Spinal cord (tissue), 9 donors: ENCODE measurements at regions not wholly inside any gene's neighbourhood (a gene's known extent, or its start where the extent isn't known, plus 50 kb on each side); places are given as distances from the start of the nearest gene placed in this dataset.
A peak's percentile ranks its signal among the peaks of the same experiment; 100 is the strongest.
"Not testable (repeated sequence)": the region's sequence is repeated elsewhere in the genome, so short reads cannot be mapped to it uniquely, and the experiment has no call there.

Source experiments
- DNase-seq, 6 donors: peaks; one replicate each; pipeline versions ENCODE4 v3.0.0 to v3.0.0-alpha.2; 2013 to 2015; ENCODE audit warnings: low spot score in 6 of 6, low read depth in 4 of 6
- H3K27ac ChIP-seq: one replicate; pipeline ENCODE4 v1.5.1; 2013; ENCODE audit warnings: low read depth, low read length, control low read depth
- H3K27me3 ChIP-seq: one replicate; pipeline ENCODE4 v1.6.1; 2013; ENCODE audit warnings: low read length; ENCODE audit not compliant: control insufficient read depth, insufficient read depth
- H3K36me3 ChIP-seq: one replicate; pipeline ENCODE4 v1.6.1; 2013; ENCODE audit warnings: low read length; ENCODE audit not compliant: control insufficient read depth, insufficient read depth
- H3K4me1 ChIP-seq: one replicate; pipeline ENCODE4 v1.6.1; 2013; ENCODE audit warnings: low read length; ENCODE audit not compliant: control insufficient read depth, insufficient read depth
- H3K4me3 ChIP-seq: one replicate; pipeline ENCODE4 v1.5.1; 2013; ENCODE audit warnings: low read depth, low read length, control low read depth
- H3K9me3 ChIP-seq: one replicate; pipeline ENCODE4 v1.6.1; 2013; ENCODE audit warnings: low read length; ENCODE audit not compliant: control insufficient read depth, insufficient read depth
- WGBS: methylation state at CpG from one replicate; pipeline ENCODE4 v1.1.5; 2013; ENCODE audit warnings: missing lambda C conversion rate; ENCODE audit not compliant: insufficient coverage; 5-methylcytosine and 5-hydroxymethylcytosine counted together
- donor health status: healthy.

GRCh38 chr21:38997843-38998175, 185.4 kb downstream of the PSMG1 start:
- H3K4me3 ChIP-seq, H3K9me3 ChIP-seq, H3K36me3 ChIP-seq, DNase-seq, H3K27me3 ChIP-seq, H3K27ac ChIP-seq: not testable (repeated sequence)
- WGBS = no CpG with 5 or more reads among the region's 3 CpGs
- peaks cover 17% of the 10 kb centered on the region for H3K4me1 ChIP-seq

GRCh38 chr21:38997051-38997842, 186.0 kb downstream of the PSMG1 start:
- H3K4me1 ChIP-seq = peaks cover 19% of the 10 kb centered on the region
- WGBS = 96% methylated on average over 4 of the region's 10 CpGs
- H3K4me3 ChIP-seq = no peak overlapping the region
- no peaks in the 10 kb centered on the region for H3K9me3 ChIP-seq
- no peaks in the 10 kb centered on the region for H3K36me3 ChIP-seq
- DNase-seq = no peak
- H3K27me3 ChIP-seq = no peaks in the 10 kb centered on the region
- H3K27ac ChIP-seq = no peak overlapping the region

GRCh38 chr21:38996355-38996754, 186.9 kb downstream of the PSMG1 start:
- no peak overlapping the region for H3K27ac ChIP-seq
- H3K4me1 ChIP-seq = peaks cover 28% of the 10 kb centered on the region
- no peak overlapping the region for H3K4me3 ChIP-seq
- H3K27me3 ChIP-seq = no peaks in the 10 kb centered on the region
- H3K9me3 ChIP-seq = no peaks in the 10 kb centered on the region
- WGBS = no CpG with 5 or more reads among the region's 2 CpGs
- no peaks in the 10 kb centered on the region for H3K36me3 ChIP-seq
- no peak for DNase-seq

- no peak for DNase-seq
- Histone ChIP-seq H3K27me3 (no peaks in the 10 kb centered on the region), H3K4me3 (no peak overlapping the region), H3K36me3 (no peaks in the 10 kb centered on the region), H3K4me1 (peaks cover 31% of the 10 kb centered on the region), H3K27ac (no peak overlapping the region), H3K9me3 (no peaks in the 10 kb centered on the region)
- whole genome bisulfite sequencing = 88% methylated on average over 3 of the region's 5 CpGs
Observed at GRCh38 chr21:38995731-38996130, 187.5 kb downstream of the PSMG1 start.

- WGBS = 89% methylated on average over 7 of the region's 13 CpGs
- Histone ChIP-seq H3K27ac (no peak overlapping the region), H3K36me3 (no peaks in the 10 kb centered on the region), H3K27me3 (no peaks in the 10 kb centered on the region), H3K4me3 (no peak overlapping the region), H3K9me3 (no peaks in the 10 kb centered on the region), H3K4me1 (peaks cover 36% of the 10 kb centered on the region)
- no peak for DNase-seq
Observed at GRCh38 chr21:38995071-38995669, 188.1 kb downstream of the PSMG1 start.

- Histone ChIP-seq H3K27ac (no peak overlapping the region), H3K4me3 (no peak overlapping the region), H3K4me1 (peaks cover 48% of the 10 kb centered on the region), H3K27me3 (peaks cover 2% of the 10 kb centered on the region), H3K36me3 (no peaks in the 10 kb centered on the region), H3K9me3 (no peaks in the 10 kb centered on the region)
- no peak for DNase-seq
- WGBS = 92% methylated on average over 6 of the region's 12 CpGs
Observed at GRCh38 chr21:38994042-38994441, 188.3 kb downstream of the ETS2 start.

- DNase-seq = peak in 1 of 6 donors; percentile 66
- H3K27ac ChIP-seq = no peak overlapping the region
- H3K4me3 ChIP-seq = no peak overlapping the region
- H3K4me1 ChIP-seq = peaks cover 52% of the 10 kb centered on the region
- H3K9me3 ChIP-seq = no peaks in the 10 kb centered on the region
- 49% methylated on average over 4 of the region's 4 CpGs for WGBS
- no peaks in the 10 kb centered on the region for H3K36me3 ChIP-seq
- peaks cover 4% of the 10 kb centered on the region for H3K27me3 ChIP-seq
Observed at GRCh38 chr21:38993561-38993960, 187.8 kb downstream of the ETS2 start.

GRCh38 chr21:38992737-38993136, 187.0 kb downstream of the ETS2 start:
- 72% methylated on average over 2 of the region's 3 CpGs for WGBS
- no peaks in the 10 kb centered on the region for H3K9me3 ChIP-seq
- peak overlapping the region; percentile 49 for H3K27ac ChIP-seq
- H3K4me1 ChIP-seq = peaks cover 61% of the 10 kb centered on the region
- H3K27me3 ChIP-seq = peaks cover 4% of the 10 kb centered on the region
- peak in 1 of 6 donors; percentile 26 for DNase-seq
- no peaks in the 10 kb centered on the region for H3K36me3 ChIP-seq
- no peak overlapping the region for H3K4me3 ChIP-seq

GRCh38 chr21:38990424-38990794, 184.7 kb downstream of the ETS2 start:
- DNase-seq = peak in 1 of 6 donors; percentile 40
- H3K27ac ChIP-seq = peak overlapping the region; percentile 76
- WGBS = 31% methylated on average over 12 of the region's 12 CpGs
- peaks cover 4% of the 10 kb centered on the region for H3K27me3 ChIP-seq
- peaks cover 69% of the 10 kb centered on the region for H3K4me1 ChIP-seq
- H3K36me3 ChIP-seq = no peaks in the 10 kb centered on the region
- no peak overlapping the region for H3K4me3 ChIP-seq
- no peaks in the 10 kb centered on the region for H3K9me3 ChIP-seq
